ENCODE measurements at regions not wholly inside any gene's neighbourhood (a gene's known extent, or its start where the extent isn't known, plus 50 kb on each side); places are given as distances from the start of the nearest gene placed in this dataset.
"Not testable (repeated sequence)": the region's sequence is repeated elsewhere in the genome, so short reads cannot be mapped to it uniquely, and the experiment has no call there.

- no peak overlapping the region for H3K4me3 ChIP-seq (ENCODE audit: low read depth, low read length)
- H3K27me3 ChIP-seq (ENCODE audit: control insufficient read depth, insufficient read depth, low read length), result no peaks in the 10 kb centered on the region
- no peak for DNase-seq (ENCODE audit: low read depth)
- no peaks in the 10 kb centered on the region for H3K36me3 ChIP-seq (ENCODE audit: control insufficient read depth, insufficient read depth, low read length)
- no peak for TF ChIP-seq CTCF (IDR thresholded peaks at IDR 0.05; ENCODE audit: insufficient read depth, low read length, poor library complexity, severe bottlenecking)
Observed at GRCh38 chr18:30163573-30163972, 879.0 kb downstream of the DSC3 start.

- TF ChIP-seq CTCF (IDR thresholded peaks at IDR 0.05; ENCODE audit: insufficient read depth, low read length, poor library complexity, severe bottlenecking), result no peak
- Histone ChIP-seq H3K27me3 (ENCODE audit: control insufficient read depth, insufficient read depth, low read length) (no peaks in the 10 kb centered on the region), H3K36me3 (ENCODE audit: control insufficient read depth, insufficient read depth, low read length) (no peaks in the 10 kb centered on the region), H3K4me3 (ENCODE audit: low read depth, low read length) (no peak overlapping the region)
- no peak for DNase-seq (ENCODE audit: low read depth)
Observed at GRCh38 chr18:30160124-30160523, 882.4 kb downstream of the DSC3 start.

- no peak for DNase-seq (ENCODE audit: low read depth)
- no peak overlapping the region for H3K4me3 ChIP-seq (ENCODE audit: low read depth, low read length)
- H3K27me3 ChIP-seq (ENCODE audit: control insufficient read depth, insufficient read depth, low read length), result no peaks in the 10 kb centered on the region
- H3K36me3 ChIP-seq (ENCODE audit: control insufficient read depth, insufficient read depth, low read length), result no peaks in the 10 kb centered on the region
- TF ChIP-seq CTCF (IDR thresholded peaks at IDR 0.05; ENCODE audit: insufficient read depth, low read length, poor library complexity, severe bottlenecking), result no peak
Observed at GRCh38 chr18:30150586-30151250, 891.8 kb downstream of the DSC3 start.

GRCh38 chr18:30149585-30149984 lies 893.0 kb downstream of the DSC3 start:
- no peak for TF ChIP-seq CTCF (IDR thresholded peaks at IDR 0.05; ENCODE audit: insufficient read depth, low read length, poor library complexity, severe bottlenecking)
- DNase-seq (ENCODE audit: low read depth), result no peak
- no peaks in the 10 kb centered on the region for H3K27me3 ChIP-seq (ENCODE audit: control insufficient read depth, insufficient read depth, low read length)
- no peak overlapping the region for H3K4me3 ChIP-seq (ENCODE audit: low read depth, low read length)
- no peaks in the 10 kb centered on the region for H3K36me3 ChIP-seq (ENCODE audit: control insufficient read depth, insufficient read depth, low read length)

GRCh38 chr18:30142870-30143269 lies 899.7 kb downstream of the DSC3 start:
- Histone ChIP-seq H3K27me3 (ENCODE audit: control insufficient read depth, insufficient read depth, low read length) (no peaks in the 10 kb centered on the region), H3K4me3 (ENCODE audit: low read depth, low read length) (no peak overlapping the region), H3K36me3 (ENCODE audit: control insufficient read depth, insufficient read depth, low read length) (no peaks in the 10 kb centered on the region)
- no peak for DNase-seq (ENCODE audit: low read depth)
- no peak for TF ChIP-seq CTCF (IDR thresholded peaks at IDR 0.05; ENCODE audit: insufficient read depth, low read length, poor library complexity, severe bottlenecking)

- Histone ChIP-seq H3K27me3 (ENCODE audit: control insufficient read depth, insufficient read depth, low read length) (no peaks in the 10 kb centered on the region), H3K36me3 (ENCODE audit: control insufficient read depth, insufficient read depth, low read length) (no peaks in the 10 kb centered on the region), H3K4me3 (ENCODE audit: low read depth, low read length) (no peak overlapping the region)
- no peak for DNase-seq (ENCODE audit: low read depth)
- TF ChIP-seq CTCF (IDR thresholded peaks at IDR 0.05; ENCODE audit: insufficient read depth, low read length, poor library complexity, severe bottlenecking), result no peak
Observed at GRCh38 chr18:30142248-30142647, 900.3 kb downstream of the DSC3 start.

GRCh38 chr18:30141506-30141905 lies 901.0 kb downstream of the DSC3 start:
- not testable (repeated sequence) for DNase-seq (ENCODE audit: low read depth); H3K4me3 ChIP-seq (ENCODE audit: low read depth, low read length); H3K36me3 ChIP-seq (ENCODE audit: control insufficient read depth, insufficient read depth, low read length); H3K27me3 ChIP-seq (ENCODE audit: control insufficient read depth, insufficient read depth, low read length)
